ENCODE measurements at regions not wholly inside any gene's neighbourhood (a gene's known extent, or its start where the extent isn't known, plus 50 kb on each side); places are given as distances from the start of the nearest gene placed in this dataset.

DNA sequence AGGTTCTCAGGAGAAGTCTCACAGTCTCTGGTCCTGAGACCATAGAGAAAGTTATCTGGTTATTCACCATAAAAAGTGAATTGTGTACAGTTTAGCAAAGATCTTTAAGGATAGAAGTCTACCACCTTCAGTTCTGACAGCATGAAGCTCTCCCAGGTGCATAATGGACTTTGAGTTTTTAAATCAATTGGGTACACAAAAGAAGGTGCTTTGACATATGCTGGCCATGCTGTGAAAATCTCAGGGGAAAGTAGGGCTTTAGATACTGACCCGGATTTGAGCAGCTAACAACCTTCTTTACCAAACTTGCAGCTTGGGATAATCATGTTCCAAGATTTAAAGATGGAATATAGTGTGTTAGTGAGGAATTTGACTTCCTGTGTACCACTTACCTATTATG, 264.2 kb downstream of the ZSWIM6 start:
- DNase-seq (ENCODE audit: low read depth), result no peak

DNA sequence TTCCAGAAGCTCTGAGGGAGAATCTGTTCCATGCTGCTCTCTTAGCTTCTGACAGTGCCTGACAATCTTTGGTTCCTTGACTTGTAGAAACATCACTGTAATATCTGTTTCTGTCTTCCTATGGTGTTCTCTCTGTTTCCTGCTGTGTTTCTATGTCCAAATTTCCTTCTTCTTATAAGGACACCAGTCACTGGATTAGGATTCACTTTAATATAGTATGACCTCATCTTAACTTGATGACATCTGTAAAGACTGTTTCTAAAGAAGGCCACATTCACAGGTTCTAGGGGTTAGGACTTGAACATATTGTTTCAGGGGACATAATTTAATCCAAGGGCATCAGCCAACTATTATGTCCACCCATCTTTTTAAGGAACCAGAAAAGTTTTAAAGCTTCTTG, 265.6 kb downstream of the ZSWIM6 start:
- no peak for DNase-seq (ENCODE audit: low read depth)

DNA sequence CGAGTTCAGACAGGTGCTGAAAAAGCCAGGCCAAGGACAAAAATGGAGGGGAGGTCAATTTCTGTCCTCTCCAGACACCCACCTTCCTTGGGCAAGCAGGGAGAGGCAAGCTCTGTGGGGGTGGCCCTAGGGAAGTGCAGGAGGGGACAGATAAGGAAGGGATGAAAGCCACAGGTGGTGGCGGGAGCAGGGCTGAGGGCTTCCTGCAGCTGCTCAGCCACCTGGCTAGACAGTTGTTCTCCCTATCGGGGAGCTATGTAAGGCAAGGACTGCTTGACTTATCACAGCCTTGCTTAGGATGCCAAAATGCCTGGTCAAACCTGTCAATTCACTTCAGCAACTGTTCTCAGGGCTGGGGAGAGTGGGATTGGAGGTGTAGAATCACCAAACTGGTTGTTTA, 266.1 kb downstream of the ZSWIM6 start:
- DNase-seq (ENCODE audit: low read depth), result no peak

DNA sequence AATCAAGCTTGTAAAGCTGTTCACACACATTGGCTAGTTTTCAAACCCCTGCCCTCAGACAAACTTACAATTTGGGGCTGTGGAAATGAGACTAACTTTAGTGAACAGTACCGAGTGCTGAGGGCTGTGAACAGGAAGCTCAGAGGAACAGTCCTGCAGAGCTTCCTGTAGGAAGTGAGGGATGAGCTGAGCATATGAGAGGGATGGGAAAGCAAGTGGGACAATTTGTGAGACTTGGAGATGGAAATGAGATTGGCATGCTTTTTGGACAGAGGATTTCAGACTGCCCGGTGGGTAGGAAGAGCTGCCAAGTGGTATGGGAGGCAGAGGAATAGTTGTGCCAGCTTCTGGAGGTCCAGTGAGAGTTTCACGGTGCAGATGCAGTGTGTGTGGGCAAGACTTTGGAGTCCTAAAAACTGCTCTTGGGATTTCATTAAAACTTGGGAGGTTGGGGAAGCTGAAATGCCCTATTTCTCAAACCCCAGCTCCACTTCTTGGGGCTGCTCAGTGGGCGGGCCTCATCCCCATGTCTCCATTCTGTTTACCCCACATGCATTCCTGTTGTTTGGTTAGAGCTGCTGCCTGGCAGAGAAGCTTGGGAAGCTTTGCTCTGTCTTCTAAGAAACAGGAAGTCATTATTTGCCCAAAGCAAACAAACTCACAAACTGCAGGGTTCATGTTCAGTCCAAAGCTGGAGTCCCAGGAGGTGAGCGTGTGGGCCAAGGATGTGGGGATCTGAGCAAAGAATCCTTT, 267.5 kb downstream of the ZSWIM6 start:
- no peak for DNase-seq (ENCODE audit: low read depth)

DNA sequence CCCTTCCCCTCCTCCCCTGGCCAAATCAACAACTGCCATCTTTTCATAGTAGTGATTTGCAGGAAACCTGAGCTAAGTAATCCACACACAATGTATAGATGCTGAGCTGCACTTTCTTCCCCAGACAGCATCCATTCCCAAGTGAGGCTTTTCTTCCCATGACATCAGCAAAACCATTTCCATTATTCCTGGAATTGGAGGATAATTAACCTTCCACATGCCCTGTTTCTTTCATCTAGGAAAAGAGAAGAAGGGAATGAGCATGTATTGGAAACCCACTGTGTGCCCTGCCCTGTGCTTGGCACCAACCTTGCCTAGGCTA, 268.0 kb downstream of the ZSWIM6 start:
- no peak for DNase-seq (ENCODE audit: low read depth)

DNA sequence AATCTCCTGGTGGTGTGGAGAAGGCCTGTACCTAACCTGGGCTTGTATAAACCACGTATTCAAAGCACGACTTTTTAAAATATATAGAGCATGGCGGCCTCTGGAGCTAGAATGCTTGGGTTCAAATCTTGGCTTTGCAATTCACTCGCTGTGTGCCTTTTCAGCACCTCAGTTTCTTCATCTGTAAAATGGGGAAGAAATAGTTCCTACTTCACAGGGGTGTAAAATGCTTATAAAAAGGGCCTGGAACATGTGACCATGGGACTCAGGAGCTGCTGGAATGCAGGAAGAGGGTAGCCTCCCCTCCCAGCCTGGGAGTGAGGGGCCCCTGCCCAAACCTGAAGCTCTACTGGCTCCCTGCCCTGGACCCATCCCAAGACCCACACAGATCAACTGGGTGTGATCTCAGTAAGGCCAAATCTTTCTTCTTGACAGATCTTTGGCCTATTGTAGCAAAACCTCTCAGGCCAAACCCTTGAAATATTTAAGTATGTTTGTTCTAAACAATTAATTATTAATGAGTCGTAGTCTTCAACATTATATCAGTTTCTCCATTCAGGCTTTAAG, 269.0 kb downstream of the ZSWIM6 start:
- no peak for DNase-seq (ENCODE audit: low read depth)

DNA sequence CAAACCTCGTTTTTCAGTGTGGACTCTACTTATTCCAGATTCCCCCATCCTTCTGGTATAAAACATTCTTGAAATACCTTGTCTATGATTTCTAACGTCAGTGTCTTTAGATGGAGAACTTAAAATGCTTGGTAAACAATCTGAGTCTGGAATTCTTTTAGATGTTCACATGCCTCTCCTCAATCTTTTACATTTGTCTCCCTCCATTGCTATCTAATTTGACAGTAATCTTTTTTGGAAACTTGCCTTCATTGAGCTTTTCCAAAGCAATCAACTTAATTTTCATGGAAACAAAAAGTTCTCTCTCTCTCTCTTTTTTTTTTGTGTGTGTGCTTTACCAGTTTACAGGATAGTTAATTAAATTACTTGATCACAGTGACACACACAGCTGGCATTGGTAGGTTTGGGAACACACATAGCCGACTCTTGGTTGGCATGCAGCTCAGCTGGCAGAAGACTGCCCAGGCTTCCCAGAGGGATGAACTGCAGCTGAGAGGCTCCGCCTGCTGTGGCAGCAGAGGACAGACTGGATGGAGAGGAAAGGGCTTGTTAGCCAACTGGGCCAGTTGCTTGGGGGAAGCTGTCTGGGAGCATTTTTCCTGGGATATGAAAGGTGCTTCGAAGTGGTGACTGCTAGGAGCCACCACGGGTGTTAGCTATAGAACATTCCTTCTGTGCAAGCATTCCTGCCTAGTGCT, 271.3 kb downstream of the ZSWIM6 start:
- DNase-seq (ENCODE audit: low read depth), result no peak

DNA sequence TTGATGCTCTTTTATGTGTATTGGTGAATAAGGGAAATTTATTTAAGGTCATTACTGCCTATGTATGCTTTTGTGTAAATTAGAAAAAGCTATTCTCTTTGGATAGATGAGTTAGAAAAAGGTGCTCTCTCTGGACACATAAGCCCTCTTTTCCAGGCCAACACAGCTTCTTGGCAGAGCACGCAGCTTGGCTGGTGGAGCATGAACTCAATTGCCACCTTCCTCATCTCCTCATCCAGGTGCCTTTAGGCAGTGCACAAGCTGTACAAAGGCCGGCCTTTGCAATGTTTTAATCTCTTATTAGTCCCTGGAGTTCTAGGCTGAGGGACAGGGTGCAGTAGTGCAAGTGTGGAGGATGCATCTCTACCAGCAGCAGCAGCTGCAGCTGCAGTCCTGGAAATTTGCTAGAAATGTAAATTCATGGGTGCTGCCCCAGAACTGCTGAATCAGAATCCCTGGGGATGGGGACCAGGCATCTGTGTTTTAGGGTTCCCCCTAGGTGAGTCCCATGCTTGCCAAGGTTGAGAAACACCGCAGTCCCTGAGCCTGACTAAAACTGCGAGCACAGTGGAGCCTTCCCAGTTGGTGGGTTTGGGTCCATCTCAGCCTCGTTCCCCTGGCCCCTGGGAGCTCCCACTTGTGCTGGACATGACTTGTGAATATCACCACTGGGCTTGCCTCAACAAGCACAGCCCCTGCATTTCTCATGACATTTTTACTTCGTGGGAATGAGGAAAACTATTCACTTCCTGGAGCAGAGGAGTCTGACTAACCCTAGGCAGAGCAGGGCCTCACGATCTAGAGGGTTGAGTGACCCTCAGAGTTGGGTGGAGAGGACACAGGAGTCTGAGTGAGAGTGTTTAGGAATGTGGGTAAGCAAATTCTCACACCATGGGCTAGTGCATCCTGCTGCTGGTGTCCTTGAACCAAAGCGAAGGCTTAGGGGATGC, 272.3 kb downstream of the ZSWIM6 start:
- DNase-seq (ENCODE audit: low read depth), result no peak

DNA sequence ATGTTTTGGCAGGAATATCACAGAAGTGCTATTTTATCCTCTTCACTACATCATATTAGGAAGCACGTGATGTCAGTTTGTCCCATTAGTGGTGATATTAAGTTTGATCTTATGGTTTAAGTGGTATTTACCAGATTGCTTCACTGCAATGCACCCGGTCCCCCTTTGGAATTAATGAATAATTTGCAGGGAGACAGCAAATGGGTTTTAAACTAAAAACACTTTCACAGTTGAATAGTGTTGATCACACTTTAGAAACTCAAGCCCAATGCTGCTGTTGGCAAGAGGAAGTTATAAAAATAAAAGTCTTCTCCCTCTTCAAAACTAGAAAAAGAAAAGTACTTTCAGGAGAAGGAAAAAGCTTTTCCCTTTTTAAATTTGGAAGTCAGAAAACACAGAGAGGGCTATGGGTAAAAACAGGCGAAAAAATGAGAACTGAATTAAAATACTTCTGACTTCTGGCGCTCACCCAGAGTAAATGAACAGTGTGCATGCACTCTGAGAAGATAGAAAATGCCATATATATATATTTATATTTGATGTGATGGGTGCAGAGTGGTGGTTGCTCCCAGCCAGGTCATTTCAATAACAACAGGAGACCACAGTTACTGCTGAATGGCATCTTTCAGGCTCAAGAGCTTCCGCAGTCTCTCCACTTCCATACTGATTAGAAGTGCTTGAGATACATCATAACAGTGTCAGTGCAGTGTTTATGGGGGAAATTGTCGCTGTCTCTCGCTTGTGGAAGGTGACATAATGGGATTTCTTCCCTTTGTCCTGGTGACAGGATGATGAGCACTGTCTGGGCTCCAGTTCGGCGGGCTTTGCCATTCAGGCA, 278.0 kb downstream of the ZSWIM6 start:
- no peak for DNase-seq (ENCODE audit: low read depth)

DNA sequence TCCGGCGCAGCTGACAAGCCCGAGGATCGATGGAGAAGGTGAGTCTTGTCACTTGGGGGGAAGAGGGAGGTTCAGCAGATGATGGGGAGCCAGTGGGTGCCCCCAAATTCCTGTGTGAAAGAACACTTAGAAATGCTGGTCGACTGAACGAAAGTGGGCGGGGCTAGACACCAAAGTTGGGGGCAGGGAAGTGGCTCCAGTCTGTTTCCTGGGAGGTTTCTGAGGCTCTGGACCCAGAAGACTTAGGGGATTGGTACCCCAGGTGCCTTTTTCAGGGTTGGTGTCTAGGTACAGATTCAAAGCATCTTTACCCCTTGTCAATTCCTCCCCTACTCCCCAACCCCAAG, 278.6 kb downstream of the ZSWIM6 start:
- no peak for DNase-seq (ENCODE audit: low read depth)

DNA sequence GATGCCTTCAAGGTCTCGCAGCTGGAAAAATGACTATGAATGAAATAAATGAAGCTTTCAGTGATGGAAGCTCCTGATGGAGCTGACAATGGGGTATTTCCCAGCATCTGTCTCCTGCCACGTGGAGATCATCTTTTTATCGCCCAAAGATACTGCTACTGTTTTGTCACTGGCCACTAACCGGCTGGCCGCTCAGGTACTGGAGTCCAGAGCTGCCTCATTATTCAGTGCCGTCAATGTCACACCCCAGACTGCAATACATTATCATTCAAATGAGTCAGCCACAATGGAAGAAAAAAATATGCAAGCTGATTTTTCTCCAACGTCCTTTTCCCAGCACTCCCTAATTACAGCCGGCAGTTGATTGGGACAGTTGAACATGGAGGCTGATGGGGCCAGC, 280.4 kb downstream of the ZSWIM6 start:
- DNase-seq (ENCODE audit: low read depth), result no peak

DNA sequence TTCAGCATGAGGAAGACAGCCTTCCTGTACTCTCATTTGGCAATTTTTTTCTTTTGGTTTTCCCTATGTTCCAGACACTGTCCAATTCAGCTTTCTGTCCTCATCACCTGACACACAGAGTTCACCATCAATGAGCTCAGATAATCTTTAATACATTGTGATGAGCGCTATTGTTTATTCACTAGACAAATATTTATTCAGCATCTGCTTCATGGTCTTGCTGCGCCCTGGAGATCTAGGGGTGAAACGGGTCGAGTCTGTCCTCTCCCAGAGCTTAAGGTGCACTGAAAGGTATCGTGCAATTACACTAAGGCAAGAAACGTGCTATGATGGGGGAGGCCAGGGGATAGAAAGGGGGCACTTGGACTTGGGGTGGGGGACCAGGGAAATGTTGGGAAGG, 281.6 kb downstream of the ZSWIM6 start:
- no peak for DNase-seq (ENCODE audit: low read depth)

DNA sequence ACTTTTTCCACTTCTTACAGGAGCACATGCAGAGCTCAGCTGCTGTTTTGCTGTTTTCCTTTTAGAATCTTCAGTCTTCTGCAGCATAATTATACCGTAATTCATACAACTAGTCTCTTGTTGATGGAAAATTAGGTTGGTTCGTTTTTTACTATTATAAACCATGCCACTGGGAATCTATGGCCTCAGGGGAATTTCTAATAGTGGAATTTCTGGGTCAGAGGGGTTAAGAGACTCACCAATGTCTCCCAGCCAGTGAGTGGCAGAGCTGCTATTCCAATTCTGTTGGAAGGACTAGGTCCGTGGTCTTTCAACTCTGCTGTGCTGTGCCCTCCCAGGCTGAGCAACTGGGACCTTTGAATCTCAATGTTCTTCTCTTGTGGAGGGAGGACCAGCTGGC, 282.5 kb downstream of the ZSWIM6 start:
- no peak for DNase-seq (ENCODE audit: low read depth)

DNA sequence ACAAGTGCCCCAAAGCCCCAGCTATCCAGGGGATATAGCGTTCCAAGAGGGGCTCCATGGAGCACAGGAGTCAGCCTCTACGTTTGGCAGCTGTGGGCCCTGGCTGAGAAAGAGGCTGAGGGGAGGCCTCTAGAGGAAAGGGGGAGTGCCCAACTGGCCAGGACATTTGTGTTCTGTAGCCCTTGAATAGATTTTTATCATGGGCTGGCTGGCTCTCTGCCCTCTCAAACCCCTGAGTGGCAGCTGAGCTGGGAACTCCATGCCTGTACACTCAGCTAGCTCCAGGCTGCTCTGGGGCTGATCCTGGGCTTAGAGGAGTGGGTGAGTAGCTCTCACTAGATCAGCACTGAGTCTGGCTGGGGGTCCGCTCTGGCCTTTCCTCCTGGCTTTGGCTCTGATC, 285.0 kb downstream of the ZSWIM6 start:
- DNase-seq (ENCODE audit: low read depth), result no peak

DNA sequence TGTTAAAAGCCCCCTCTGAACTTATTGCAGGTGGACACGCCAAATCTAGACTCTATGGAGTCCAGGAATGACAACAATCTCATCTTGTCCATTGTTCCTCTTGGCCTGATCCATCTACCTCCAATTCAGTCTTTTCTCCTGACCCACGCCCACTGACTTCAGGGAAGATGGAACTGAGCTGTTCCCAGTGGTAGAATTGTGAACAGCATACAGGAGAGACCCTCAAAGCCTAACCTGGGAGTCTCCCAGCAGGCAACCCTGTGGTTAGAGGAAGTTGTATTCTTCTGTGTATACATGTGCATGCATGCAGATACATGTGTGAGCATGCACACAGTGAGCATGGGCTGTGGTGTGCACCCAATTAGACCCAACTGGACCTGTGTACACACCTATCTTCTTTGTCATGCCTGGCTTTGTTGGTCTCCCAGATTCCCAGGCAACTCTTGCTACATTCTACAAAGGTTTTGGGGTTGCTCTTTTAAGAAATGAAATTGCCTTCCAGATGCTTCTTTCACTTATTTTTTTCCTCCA, 286.0 kb downstream of the ZSWIM6 start:
- DNase-seq (ENCODE audit: low read depth), result no peak

DNA sequence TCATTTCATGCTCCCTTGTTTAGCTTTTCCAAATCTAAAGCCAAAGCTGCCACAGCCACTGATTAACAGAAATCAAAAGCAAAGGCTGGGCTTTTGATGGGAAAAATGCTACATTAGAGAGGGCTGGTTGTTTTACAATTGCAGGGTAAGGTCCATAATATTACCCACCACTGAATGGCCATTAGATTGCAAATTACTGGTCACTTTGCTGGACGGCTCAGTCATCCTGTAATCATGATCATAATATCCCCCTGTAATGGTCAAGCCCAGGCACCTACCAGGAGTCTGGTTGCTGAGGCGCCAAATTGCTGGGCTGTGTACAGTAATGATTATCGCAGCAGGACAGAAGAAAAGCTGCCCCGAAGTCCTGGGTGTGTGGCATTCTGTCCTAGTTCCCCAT, 286.5 kb downstream of the ZSWIM6 start:
- no peak for DNase-seq (ENCODE audit: low read depth)

DNA sequence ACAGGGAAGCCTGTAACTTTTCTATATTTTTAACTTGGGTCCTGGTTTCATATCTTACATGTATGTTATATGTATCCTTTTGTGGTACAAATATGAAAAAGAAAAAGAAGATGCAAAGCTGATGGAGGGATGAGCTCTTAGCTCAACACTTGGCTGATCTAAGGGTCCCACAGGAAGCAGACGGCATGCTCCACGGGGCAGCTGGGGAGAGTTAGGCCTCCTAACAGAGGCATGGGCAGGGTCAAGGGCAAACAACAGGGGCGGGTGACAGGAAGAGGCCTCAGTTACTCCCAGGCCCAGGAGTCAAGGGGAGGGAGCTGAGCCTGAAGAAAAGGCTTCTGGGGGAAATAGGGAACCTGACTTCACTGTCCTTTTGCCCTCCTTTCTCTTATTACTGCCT, 287.2 kb downstream of the ZSWIM6 start:
- no peak for DNase-seq (ENCODE audit: low read depth)

DNA sequence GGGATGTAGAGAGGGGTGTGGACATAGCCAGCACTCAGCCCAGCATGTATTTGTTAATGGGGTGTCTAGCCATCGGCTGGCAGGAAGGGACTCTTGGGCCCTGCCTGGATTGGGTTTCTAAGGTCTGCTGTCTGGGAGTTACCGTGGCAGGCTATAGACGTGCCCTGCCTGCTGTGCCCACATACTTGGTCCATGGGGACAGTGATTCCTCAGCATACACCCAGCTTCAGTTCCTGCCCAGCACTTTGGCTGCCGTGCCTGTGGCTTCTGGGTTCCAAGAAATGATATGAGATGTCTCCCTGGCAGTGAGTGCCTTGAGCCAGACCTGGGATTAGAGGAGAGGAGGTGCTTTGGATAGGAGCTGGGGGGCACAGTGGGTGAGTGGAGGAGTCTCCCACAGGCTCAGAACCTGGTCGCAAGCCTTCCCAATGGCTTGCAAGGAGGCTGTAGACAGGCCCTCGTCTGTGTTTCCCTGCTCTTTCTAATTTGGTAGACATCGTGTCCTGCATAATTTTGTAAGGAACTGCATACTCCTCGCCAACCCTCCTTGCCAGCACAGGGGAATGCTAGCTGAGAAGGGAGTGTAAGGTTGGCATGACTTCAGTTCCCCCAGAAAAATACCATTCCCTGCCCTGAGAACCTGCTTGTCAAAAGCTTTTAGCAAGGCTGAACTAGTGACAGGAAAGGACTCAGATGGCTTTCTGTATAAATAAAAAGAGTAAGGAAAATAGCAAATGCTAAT, 287.9 kb downstream of the ZSWIM6 start:
- no peak for DNase-seq (ENCODE audit: low read depth)

DNA sequence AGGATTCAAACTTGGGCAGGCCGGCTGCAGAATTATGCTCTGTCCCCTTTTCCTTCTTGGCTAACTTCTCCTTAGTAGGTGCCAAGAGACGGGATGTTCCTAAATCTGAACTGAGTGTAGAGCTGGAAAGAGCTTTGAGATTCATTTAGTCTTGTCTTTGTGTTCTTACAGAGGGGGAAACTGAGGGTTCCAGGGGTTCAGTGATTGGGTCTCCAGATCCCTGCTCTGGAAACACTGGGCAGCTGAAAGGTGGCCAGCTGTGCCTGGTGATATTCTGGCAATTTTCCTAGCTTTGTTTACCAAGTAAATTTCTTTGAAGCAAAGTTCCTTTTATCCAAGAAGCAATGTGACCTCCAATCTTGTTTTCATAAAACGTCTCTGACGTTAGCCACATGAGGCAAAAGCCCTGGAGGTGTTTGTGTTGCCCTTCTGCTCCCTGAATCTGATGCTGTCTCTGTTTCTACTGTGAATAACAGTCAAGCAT, 288.7 kb downstream of the ZSWIM6 start:
- no peak for DNase-seq (ENCODE audit: low read depth)

DNA sequence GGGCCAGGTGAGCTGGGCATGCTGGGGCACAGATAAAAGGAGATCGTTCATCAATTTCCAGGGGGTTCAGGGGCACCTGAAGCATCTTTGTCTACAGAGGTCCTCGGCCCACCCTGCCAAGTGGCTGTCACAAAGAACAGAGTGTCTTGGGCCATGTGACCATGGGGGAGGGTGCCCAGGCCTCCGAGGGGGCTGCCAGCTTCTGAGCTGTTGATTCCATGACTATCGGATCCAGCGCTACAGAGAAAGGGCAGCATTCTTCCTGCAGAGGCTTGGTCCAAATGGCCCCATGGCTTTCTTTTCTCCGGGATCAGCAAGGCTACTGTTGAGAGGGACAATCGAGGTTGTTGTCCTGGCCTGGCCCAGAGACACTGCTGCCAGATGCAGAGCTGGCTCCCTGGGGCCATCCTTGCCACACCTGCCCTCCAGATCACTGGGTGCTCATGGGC, 289.2 kb downstream of the ZSWIM6 start:
- DNase-seq (ENCODE audit: low read depth), result no peak

DNA sequence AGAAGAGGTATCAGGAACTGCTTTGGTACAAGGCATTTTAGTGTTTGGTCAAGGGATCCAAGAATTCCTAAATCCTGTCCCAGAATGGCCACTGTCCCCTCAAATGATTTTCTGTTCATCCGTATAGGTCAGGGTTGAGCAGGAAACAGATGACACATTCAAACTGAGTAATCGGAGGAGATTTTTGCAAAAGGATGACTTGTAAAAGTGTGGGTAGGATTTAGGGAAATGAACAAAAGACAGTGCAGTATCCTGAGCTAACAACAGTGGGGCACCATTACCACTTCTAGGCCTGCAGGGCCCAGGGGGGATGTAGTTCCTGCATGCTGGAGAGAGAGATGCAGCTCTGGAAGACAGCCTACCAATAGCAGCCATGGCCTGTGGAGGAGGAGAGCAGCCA, 290.1 kb downstream of the ZSWIM6 start:
- DNase-seq (ENCODE audit: low read depth), result no peak

Data from non-pigmented ciliary epithelial cell (primary cell).